NB4 (cell line): ENCODE measurements at regions not wholly inside any gene's neighbourhood (a gene's known extent, or its start where the extent isn't known, plus 50 kb on each side); places are given as distances from the start of the nearest gene placed in this dataset.

Experiments used
- DNase-seq: peaks from one replicate; pipeline ENCODE4 v3.0.0; 2010; ENCODE audit warnings: low read depth
- H3K4me3 ChIP-seq: one replicate; pipeline ENCODE4 v1.5.1; 2011; ENCODE audit warnings: mild to moderate bottlenecking, low read depth, low read length, moderate library complexity
- MYC ChIP-seq: IDR thresholded peaks from 2 replicates; pipeline ENCODE4 v1.6.1; 2011; ENCODE audit warnings: low read depth, low read length
- POLR2A ChIP-seq: IDR thresholded peaks from 2 replicates; pipeline ENCODE4 v1.6.1; 2011; ENCODE audit warnings: mild to moderate bottlenecking; ENCODE audit not compliant: insufficient read length; ENCODE audit errors: extremely low read depth
- TF ChIP-seq, protein P1 (sequence below): IDR thresholded peaks from 2 replicates; pipeline ENCODE4 v1.6.1; 2011; ENCODE audit warnings: low read depth, low read length
- TF ChIP-seq, protein P2 (sequence below): IDR thresholded peaks from one replicate; pipeline ENCODE4 v1.5.1; 2012; ENCODE audit warnings: low read depth, low read length

DNA sequence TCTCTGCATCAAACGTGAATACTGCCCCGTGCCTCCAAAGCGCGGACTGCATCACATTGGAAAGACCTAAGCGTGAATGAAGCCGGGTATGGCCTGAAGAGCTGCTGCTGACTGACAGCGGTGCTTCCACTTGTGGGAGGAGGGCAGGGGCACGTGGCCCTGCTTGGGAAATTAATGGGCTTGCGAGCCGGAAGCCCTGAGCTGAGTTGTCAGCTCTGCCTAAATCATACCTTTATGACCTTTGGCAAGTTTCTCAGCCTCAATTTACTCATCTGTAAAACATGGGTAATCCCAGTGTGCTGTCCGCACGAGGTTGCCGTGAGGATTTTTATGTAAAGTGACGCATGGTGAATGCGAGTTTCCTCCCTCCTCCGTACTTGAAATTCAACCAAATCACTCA, 67.0 kb upstream of the FOXQ1 start:
- TF ChIP-seq, protein P1, sequence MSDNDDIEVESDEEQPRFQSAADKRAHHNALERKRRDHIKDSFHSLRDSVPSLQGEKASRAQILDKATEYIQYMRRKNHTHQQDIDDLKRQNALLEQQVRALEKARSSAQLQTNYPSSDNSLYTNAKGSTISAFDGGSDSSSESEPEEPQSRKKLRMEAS: no peak
- TF ChIP-seq POLR2A (no peak), MYC (no peak)
- TF ChIP-seq, protein P2, sequence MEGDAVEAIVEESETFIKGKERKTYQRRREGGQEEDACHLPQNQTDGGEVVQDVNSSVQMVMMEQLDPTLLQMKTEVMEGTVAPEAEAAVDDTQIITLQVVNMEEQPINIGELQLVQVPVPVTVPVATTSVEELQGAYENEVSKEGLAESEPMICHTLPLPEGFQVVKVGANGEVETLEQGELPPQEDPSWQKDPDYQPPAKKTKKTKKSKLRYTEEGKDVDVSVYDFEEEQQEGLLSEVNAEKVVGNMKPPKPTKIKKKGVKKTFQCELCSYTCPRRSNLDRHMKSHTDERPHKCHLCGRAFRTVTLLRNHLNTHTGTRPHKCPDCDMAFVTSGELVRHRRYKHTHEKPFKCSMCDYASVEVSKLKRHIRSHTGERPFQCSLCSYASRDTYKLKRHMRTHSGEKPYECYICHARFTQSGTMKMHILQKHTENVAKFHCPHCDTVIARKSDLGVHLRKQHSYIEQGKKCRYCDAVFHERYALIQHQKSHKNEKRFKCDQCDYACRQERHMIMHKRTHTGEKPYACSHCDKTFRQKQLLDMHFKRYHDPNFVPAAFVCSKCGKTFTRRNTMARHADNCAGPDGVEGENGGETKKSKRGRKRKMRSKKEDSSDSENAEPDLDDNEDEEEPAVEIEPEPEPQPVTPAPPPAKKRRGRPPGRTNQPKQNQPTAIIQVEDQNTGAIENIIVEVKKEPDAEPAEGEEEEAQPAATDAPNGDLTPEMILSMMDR: no peak
- no peak overlapping the region for H3K4me3 ChIP-seq
- no peak for DNase-seq

DNA sequence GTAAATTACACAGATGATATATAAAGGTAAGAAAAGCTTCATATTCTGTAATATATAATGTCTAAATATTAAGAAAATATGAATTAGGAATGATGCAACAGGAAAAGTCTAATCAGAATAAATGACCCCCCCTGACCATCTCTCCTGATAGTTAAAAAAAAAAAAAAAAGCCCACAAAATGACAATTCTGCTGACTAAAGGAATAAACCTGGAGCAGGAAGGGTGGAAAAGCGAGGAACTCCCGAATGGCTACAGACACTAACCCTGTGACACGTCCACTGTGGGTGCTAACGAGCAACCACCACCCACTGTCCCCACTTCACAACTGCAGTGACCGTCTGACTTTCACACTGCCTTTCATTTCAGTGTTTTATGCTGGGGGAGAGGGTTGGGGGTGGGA, 67.6 kb upstream of the FOXQ1 start:
- no peak overlapping the region for H3K4me3 ChIP-seq
- no peak for DNase-seq
- TF ChIP-seq POLR2A (no peak), MYC (no peak)
- TF ChIP-seq, protein P1: no peak
- TF ChIP-seq, protein P2: no peak

DNA sequence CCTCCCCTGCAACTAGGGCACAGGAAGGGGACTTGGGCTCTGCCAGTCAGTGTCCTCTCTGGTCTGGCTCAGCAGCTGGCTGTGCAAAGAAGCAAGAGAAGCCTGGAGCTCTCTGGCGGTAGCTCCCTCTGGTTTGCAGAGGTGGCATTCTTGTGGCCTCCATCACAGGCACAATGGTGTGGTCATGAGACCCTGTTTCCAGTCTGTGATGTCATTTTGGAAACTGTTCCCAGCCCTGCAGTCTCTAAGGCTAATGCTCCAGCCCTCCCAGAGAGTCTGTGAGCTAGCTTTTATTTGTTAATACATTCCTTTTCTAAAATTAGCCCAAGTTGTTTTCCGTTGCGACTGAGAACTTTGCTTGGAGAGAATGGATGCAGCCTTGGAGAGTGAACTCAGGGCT, 69.5 kb upstream of the FOXQ1 start:
- no peak for DNase-seq
- no peak overlapping the region for H3K4me3 ChIP-seq
- TF ChIP-seq POLR2A (no peak), MYC (no peak)
- TF ChIP-seq, protein P2: no peak
- TF ChIP-seq, protein P1: no peak

DNA sequence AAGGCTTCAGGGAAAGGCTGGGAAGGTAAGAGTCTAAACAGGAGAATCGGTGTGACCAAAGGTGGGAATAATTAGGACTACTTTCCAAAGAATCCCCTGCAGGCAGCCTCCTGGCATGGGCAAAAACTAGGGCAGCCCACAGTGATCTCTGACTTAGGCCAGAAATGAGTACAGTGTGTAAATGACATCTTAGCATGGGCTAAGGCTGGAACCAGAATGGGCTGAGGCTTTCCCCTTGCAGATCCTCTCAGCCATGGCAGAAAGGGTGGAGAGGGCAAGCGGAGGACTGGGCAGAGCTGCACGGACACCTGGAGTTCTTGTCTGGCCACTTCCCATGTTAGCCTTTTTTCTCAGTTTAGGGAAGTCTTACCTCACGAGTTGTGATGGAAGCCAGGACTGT, 69.9 kb upstream of the FOXQ1 start:
- TF ChIP-seq MYC (no peak), POLR2A (no peak)
- TF ChIP-seq, protein P2: no peak
- TF ChIP-seq, protein P1: no peak
- DNase-seq: no peak
- no peak overlapping the region for H3K4me3 ChIP-seq

DNA sequence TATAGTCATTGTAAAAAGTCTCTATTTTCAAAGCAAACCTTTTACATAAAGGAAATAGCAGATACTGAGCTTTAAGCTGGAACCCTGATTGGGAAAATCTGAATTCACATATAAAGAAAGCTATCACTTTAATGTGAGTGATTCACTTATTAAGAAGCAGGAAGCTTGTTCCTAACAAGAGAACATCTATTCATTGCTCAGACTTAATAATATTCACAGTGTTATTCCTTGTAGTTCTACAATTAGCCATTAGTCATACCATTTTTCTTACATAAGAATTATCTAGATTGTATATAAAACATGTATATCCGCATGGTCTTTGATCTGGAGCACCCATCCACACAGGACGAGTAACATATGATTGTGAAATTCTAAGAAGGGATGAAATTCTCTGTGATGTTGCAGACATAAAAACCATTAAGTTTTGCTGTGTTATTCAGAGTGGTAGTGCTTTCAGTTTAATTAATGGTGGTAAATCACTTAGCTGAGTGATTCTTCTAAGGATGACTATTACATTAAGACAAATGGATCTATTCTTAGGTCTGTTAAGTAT, 71.1 kb upstream of the FOXQ1 start:
- TF ChIP-seq POLR2A: no peak
- TF ChIP-seq, protein P1: no peak
- TF ChIP-seq, protein P2: no peak
- TF ChIP-seq MYC: no peak
- no peak for DNase-seq
- H3K4me3 ChIP-seq: no peak overlapping the region

DNA sequence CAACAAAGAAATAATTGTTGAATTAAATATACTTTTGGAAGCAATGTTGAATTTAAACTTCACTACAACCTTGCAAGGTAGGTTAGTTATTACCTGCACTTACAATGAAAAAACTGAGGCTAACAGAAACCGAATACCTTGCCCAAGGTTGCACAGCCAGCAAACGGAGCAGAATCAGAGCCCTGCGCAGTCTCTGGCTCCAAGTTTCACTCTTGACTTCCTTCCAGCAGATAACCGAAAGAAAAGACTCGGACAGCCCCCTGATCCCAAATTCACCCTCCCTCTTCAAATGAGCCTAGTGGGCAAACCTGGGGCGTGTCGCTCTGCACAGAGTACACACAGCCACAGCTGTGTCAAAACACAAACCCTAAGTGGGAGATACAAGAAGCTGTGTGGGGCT, 72.1 kb upstream of the FOXQ1 start:
- TF ChIP-seq MYC (no peak), POLR2A (no peak)
- TF ChIP-seq, protein P1: no peak
- TF ChIP-seq, protein P2: no peak
- DNase-seq: no peak
- no peak overlapping the region for H3K4me3 ChIP-seq
